GM08714 (cell line): ENCODE measurements at regions not wholly inside any gene's neighbourhood (a gene's known extent, or its start where the extent isn't known, plus 50 kb on each side); places are given as distances from the start of the nearest gene placed in this dataset.

Experiments
- H3K4me3 ChIP-seq: fragments of 200-500 bp; sonication (Bioruptor generic); 2 replicates; pipeline ENCODE4 v1.5.1; 2014; ENCODE audit warnings: mild to moderate bottlenecking, low read length, inconsistent platforms
- ZNF274 ChIP-seq: IDR thresholded peaks from 2 replicates; pipeline ENCODE4 v1.6.1; 2012; ENCODE audit warnings: mild to moderate bottlenecking, low read depth, low read length

GRCh38 chr6:134372603-134373281, 54.8 kb upstream of the SGK1 start:
- no peak for TF ChIP-seq ZNF274
- no peak overlapping the region for H3K4me3 ChIP-seq

DNA sequence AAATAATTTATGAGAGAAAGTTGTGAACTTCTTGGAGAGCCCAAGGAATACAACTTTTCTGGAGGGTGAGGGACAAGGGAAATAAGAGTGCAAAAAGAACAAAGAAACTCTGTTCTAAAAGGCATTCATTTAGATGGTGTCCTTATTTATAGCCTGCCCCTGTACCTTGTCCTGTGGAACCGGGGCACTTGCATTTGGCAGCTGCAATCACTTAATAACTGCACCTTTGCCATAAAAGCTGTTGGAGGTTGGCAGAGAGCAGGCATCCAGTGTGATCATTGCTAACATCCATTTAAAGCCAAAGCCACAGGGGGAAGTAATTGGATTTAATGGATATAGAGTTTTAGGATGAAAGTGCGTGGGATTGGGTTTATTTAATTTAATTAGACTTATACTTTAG, 50.8 kb upstream of the SGK1 start:
- TF ChIP-seq ZNF274, result no peak
- H3K4me3 ChIP-seq, result no peak overlapping the region
